ENCODE measurements at regions not wholly inside any gene's neighbourhood (a gene's known extent, or its start where the extent isn't known, plus 50 kb on each side); places are given as distances from the start of the nearest gene placed in this dataset.
"Not testable (repeated sequence)": the region's sequence is repeated elsewhere in the genome, so short reads cannot be mapped to it uniquely, and the experiment has no call there.

GRCh38 chr5:136453986-136454758 lies 88.8 kb upstream of the TRPC7 start:
- no peaks in the 10 kb centered on the region for H3K79me1 ChIP-seq (replicated peaks; ENCODE audit: low read length, poor library complexity, severe bottlenecking)
- H2AK5ac ChIP-seq (ENCODE audit: low read length, severe bottlenecking), result no peak overlapping the region
- H3K14ac ChIP-seq (ENCODE audit: low read length in 2 of 2), result no peak overlapping the region
- H2BK120ac ChIP-seq (ENCODE audit: low read depth, low read length), result no peak overlapping the region
- no peak overlapping the region for H3K18ac ChIP-seq (ENCODE audit: low read depth in 1 of 2, low read length in 2 of 2)
- peaks cover 0 to 3% of the 10 kb centered on the region in 2 experiments for H3K27me3 ChIP-seq (ENCODE audit: control insufficient read depth in 1 of 2, insufficient read depth in 1 of 2, low read length in 2 of 2)
- H3K4me2 ChIP-seq (ENCODE audit: low read length, poor library complexity, severe bottlenecking), result no peak overlapping the region
- 64% methylated on average over 2 of the region's 4 CpGs for WGBS
- no peak overlapping the region for H3K23ac ChIP-seq (ENCODE audit: low read length in 2 of 2)
- H3K9ac ChIP-seq (ENCODE audit: low read length), result no peak overlapping the region
- no peak overlapping the region for H4K8ac ChIP-seq (ENCODE audit: low read length)
- no peak overlapping the region for H2AFZ ChIP-seq (ENCODE audit: low read depth, low read length)
- H2BK5ac ChIP-seq (ENCODE audit: low read depth, low read length, poor library complexity, severe bottlenecking), result peak overlapping the region; percentile 66
- no peak overlapping the region for H3K27ac ChIP-seq (ENCODE audit: low read length, poor library complexity, severe bottlenecking)
- H3K4me3 ChIP-seq (ENCODE audit: insufficient read depth in 1 of 2, low read depth in 1 of 2, low read length in 2 of 2), result no peak overlapping the region
- H4K91ac ChIP-seq (ENCODE audit: low read length), result no peak overlapping the region
- no peak overlapping the region for H2BK12ac ChIP-seq (ENCODE audit: low read length in 2 of 2)
- H3K4ac ChIP-seq (ENCODE audit: low read depth in 1 of 2, low read length in 2 of 2), result no peak overlapping the region
- H3K36me3 ChIP-seq (ENCODE audit: control insufficient read depth in 1 of 2, insufficient read depth in 2 of 2, low read depth in 1 of 2, low read length in 2 of 2), result no peaks in the 10 kb centered on the region
- DNase-seq, result no peak
- no peaks in the 10 kb centered on the region for H3K9me3 ChIP-seq (ENCODE audit: control insufficient read depth, low read length)
- no peak overlapping the region for H2BK15ac ChIP-seq (ENCODE audit: low read depth, poor library complexity, severe bottlenecking)
- no peaks in the 10 kb centered on the region for H3K4me1 ChIP-seq (ENCODE audit: control insufficient read depth, insufficient read depth, low read depth, low read length)

- Histone ChIP-seq H4K8ac (ENCODE audit: low read length) (no peak overlapping the region), H2AFZ (ENCODE audit: low read depth, low read length) (no peak overlapping the region), H3K23ac (ENCODE audit: low read length in 2 of 2) (no peak overlapping the region), H2BK120ac (ENCODE audit: low read depth, low read length) (no peak overlapping the region), H3K9me3 (ENCODE audit: control insufficient read depth, low read length) (no peaks in the 10 kb centered on the region), H3K4me3 (ENCODE audit: insufficient read depth in 1 of 2, low read depth in 1 of 2, low read length in 2 of 2) (no peak overlapping the region), H2BK5ac (ENCODE audit: low read depth, low read length, poor library complexity, severe bottlenecking) (no peak overlapping the region), H3K4ac (ENCODE audit: low read depth in 1 of 2, low read length in 2 of 2) (no peak overlapping the region), H3K18ac (ENCODE audit: low read depth in 1 of 2, low read length in 2 of 2) (no peak overlapping the region), H2AK5ac (ENCODE audit: low read length, severe bottlenecking) (no peak overlapping the region), H2BK12ac (ENCODE audit: low read length in 2 of 2) (no peak overlapping the region), H3K36me3 (ENCODE audit: control insufficient read depth in 1 of 2, insufficient read depth in 2 of 2, low read depth in 1 of 2, low read length in 2 of 2) (no peaks in the 10 kb centered on the region), H3K14ac (ENCODE audit: low read length in 2 of 2) (no peak overlapping the region), H4K91ac (ENCODE audit: low read length) (no peak overlapping the region), H3K9ac (ENCODE audit: low read length) (no peak overlapping the region), H3K27me3 (ENCODE audit: control insufficient read depth in 1 of 2, insufficient read depth in 1 of 2, low read length in 2 of 2) (peaks cover 0 to 3% of the 10 kb centered on the region in 2 experiments), H2BK15ac (ENCODE audit: low read depth, poor library complexity, severe bottlenecking) (no peak overlapping the region), H3K4me1 (ENCODE audit: control insufficient read depth, insufficient read depth, low read depth, low read length) (no peaks in the 10 kb centered on the region), H3K79me1 (replicated peaks; ENCODE audit: low read length, poor library complexity, severe bottlenecking) (no peaks in the 10 kb centered on the region), H3K27ac (ENCODE audit: low read length, poor library complexity, severe bottlenecking) (no peak overlapping the region), H3K4me2 (ENCODE audit: low read length, poor library complexity, severe bottlenecking) (no peak overlapping the region)
- DNase-seq, result no peak
These were observed 87.9 kb upstream of the TRPC7 start for GRCh38 chr5:136453199-136453598.

DNA sequence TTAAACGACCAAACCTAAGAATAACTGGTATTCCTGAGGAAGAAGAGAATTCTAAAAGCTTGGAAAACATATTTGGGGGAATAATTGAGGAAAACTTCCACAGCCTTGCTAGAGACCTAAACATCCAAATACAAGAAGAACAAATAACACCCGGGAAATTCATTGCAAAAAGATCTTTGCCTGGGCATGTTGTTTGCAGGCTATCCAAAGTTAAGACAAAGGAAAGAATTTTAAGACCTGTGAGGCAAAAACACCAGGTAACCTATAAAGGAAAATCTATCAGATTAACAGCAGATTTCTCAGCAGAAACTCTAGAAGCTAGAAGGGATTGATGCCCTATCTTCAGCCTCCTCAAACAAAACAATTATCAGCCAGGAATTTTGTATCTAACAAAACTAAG lies 82.2 kb upstream of the TRPC7 start:
- not testable (repeated sequence) for H2AFZ ChIP-seq (ENCODE audit: low read depth, low read length); H3K27ac ChIP-seq (ENCODE audit: low read length, poor library complexity, severe bottlenecking); H2BK120ac ChIP-seq (ENCODE audit: low read depth, low read length); H3K23ac ChIP-seq (ENCODE audit: low read length in 2 of 2); H3K9ac ChIP-seq (ENCODE audit: low read length); H2BK12ac ChIP-seq (ENCODE audit: low read length in 2 of 2); H4K91ac ChIP-seq (ENCODE audit: low read length); H3K79me1 ChIP-seq (replicated peaks; ENCODE audit: low read length, poor library complexity, severe bottlenecking); H3K9me3 ChIP-seq (ENCODE audit: control insufficient read depth, low read length); H3K4me1 ChIP-seq (ENCODE audit: control insufficient read depth, insufficient read depth, low read depth, low read length); H2AK5ac ChIP-seq (ENCODE audit: low read length, severe bottlenecking); H3K18ac ChIP-seq (ENCODE audit: low read depth in 1 of 2, low read length in 2 of 2); H3K36me3 ChIP-seq (ENCODE audit: control insufficient read depth in 1 of 2, insufficient read depth in 2 of 2, low read depth in 1 of 2, low read length in 2 of 2); H3K4me2 ChIP-seq (ENCODE audit: low read length, poor library complexity, severe bottlenecking); H3K4me3 ChIP-seq (ENCODE audit: insufficient read depth in 1 of 2, low read depth in 1 of 2, low read length in 2 of 2); H3K14ac ChIP-seq (ENCODE audit: low read length in 2 of 2); H3K4ac ChIP-seq (ENCODE audit: low read depth in 1 of 2, low read length in 2 of 2); H3K27me3 ChIP-seq (ENCODE audit: control insufficient read depth in 1 of 2, insufficient read depth in 1 of 2, low read length in 2 of 2); H4K8ac ChIP-seq (ENCODE audit: low read length); DNase-seq; H2BK5ac ChIP-seq (ENCODE audit: low read depth, low read length, poor library complexity, severe bottlenecking); H2BK15ac ChIP-seq (ENCODE audit: low read depth, poor library complexity, severe bottlenecking)
- WGBS, result no CpG with 5 or more reads among the region's 2 CpGs

GRCh38 chr5:136446565-136446964 lies 81.2 kb upstream of the TRPC7 start:
- Histone ChIP-seq H3K9ac (ENCODE audit: low read length) (no peak overlapping the region), H3K4ac (ENCODE audit: low read depth in 1 of 2, low read length in 2 of 2) (no peak overlapping the region), H3K79me1 (replicated peaks; ENCODE audit: low read length, poor library complexity, severe bottlenecking) (no peaks in the 10 kb centered on the region), H3K4me1 (ENCODE audit: control insufficient read depth, insufficient read depth, low read depth, low read length) (no peaks in the 10 kb centered on the region), H3K14ac (ENCODE audit: low read length in 2 of 2) (no peak overlapping the region), H3K23ac (ENCODE audit: low read length in 2 of 2) (no peak overlapping the region), H3K18ac (ENCODE audit: low read depth in 1 of 2, low read length in 2 of 2) (no peak overlapping the region), H3K27ac (ENCODE audit: low read length, poor library complexity, severe bottlenecking) (no peak overlapping the region), H3K4me3 (ENCODE audit: insufficient read depth in 1 of 2, low read depth in 1 of 2, low read length in 2 of 2) (no peak overlapping the region), H3K9me3 (ENCODE audit: control insufficient read depth, low read length) (peaks cover 7% of the 10 kb centered on the region), H2AFZ (ENCODE audit: low read depth, low read length) (no peak overlapping the region), H2BK15ac (ENCODE audit: low read depth, poor library complexity, severe bottlenecking) (no peak overlapping the region), H2BK120ac (ENCODE audit: low read depth, low read length) (no peak overlapping the region), H2AK5ac (ENCODE audit: low read length, severe bottlenecking) (no peak overlapping the region), H2BK12ac (ENCODE audit: low read length in 2 of 2) (no peak overlapping the region), H4K8ac (ENCODE audit: low read length) (no peak overlapping the region), H3K36me3 (ENCODE audit: control insufficient read depth in 1 of 2, insufficient read depth in 2 of 2, low read depth in 1 of 2, low read length in 2 of 2) (no peaks in the 10 kb centered on the region), H3K27me3 (ENCODE audit: control insufficient read depth in 1 of 2, insufficient read depth in 1 of 2, low read length in 2 of 2) (no peaks in the 10 kb centered on the region), H4K91ac (ENCODE audit: low read length) (no peak overlapping the region), H2BK5ac (ENCODE audit: low read depth, low read length, poor library complexity, severe bottlenecking) (no peak overlapping the region), H3K4me2 (ENCODE audit: low read length, poor library complexity, severe bottlenecking) (no peak overlapping the region)
- DNase-seq, result no peak
- 85% methylated on average over 6 of the region's 6 CpGs for WGBS
